ENCODE measurements at regions not wholly inside any gene's neighbourhood (a gene's known extent, or its start where the extent isn't known, plus 50 kb on each side); places are given as distances from the start of the nearest gene placed in this dataset.

DNA sequence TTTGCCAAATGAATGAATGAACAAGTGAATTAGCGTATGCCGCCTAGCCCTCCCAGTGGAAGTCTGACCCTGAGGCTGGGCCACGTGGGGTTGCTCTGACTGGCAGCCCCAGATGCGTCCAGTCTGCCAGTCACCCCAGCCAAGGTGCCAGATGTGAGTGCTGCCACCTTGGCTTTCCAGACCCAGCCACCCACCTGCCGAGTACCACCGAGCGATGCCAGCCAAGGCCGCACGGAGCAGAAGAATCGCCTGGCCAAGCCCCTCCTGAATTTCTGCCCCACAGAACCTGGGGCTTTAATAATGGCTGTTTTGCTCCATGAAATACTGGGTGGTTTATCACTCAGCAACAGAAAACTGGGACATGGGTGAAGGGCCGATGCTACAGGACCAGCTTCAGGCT, 59.3 kb downstream of the ADRA2C start:
- H3K4me3 ChIP-seq, result no peak overlapping the region
- 89 to 91% methylated on average over 11 of the region's 11 CpGs for WGBS, 2 donors
- intact Hi-C loops (cut with DNase I), result no loop called here
- no peak for DNase-seq
- TF ChIP-seq POLR2AphosphoS5 (IDR thresholded peaks at IDR 0.05) (no peak), EP300 (IDR thresholded peaks at IDR 0.05) (no peak), POLR2A (IDR thresholded peaks at IDR 0.05) (no peak)
- TF ChIP-seq, protein P1, sequence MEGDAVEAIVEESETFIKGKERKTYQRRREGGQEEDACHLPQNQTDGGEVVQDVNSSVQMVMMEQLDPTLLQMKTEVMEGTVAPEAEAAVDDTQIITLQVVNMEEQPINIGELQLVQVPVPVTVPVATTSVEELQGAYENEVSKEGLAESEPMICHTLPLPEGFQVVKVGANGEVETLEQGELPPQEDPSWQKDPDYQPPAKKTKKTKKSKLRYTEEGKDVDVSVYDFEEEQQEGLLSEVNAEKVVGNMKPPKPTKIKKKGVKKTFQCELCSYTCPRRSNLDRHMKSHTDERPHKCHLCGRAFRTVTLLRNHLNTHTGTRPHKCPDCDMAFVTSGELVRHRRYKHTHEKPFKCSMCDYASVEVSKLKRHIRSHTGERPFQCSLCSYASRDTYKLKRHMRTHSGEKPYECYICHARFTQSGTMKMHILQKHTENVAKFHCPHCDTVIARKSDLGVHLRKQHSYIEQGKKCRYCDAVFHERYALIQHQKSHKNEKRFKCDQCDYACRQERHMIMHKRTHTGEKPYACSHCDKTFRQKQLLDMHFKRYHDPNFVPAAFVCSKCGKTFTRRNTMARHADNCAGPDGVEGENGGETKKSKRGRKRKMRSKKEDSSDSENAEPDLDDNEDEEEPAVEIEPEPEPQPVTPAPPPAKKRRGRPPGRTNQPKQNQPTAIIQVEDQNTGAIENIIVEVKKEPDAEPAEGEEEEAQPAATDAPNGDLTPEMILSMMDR (IDR thresholded peaks at IDR 0.05), result no peak
- H3K9me3 ChIP-seq, result no peaks in the 10 kb centered on the region
- peaks cover 0 to 10% (median 10%) of the 10 kb centered on the region in 4 donors for H3K4me1 ChIP-seq
- H3K27ac ChIP-seq, result no peak overlapping the region
- no peaks in the 10 kb centered on the region for H3K36me3 ChIP-seq
- no peaks in the 10 kb centered on the region for H3K27me3 ChIP-seq

DNA sequence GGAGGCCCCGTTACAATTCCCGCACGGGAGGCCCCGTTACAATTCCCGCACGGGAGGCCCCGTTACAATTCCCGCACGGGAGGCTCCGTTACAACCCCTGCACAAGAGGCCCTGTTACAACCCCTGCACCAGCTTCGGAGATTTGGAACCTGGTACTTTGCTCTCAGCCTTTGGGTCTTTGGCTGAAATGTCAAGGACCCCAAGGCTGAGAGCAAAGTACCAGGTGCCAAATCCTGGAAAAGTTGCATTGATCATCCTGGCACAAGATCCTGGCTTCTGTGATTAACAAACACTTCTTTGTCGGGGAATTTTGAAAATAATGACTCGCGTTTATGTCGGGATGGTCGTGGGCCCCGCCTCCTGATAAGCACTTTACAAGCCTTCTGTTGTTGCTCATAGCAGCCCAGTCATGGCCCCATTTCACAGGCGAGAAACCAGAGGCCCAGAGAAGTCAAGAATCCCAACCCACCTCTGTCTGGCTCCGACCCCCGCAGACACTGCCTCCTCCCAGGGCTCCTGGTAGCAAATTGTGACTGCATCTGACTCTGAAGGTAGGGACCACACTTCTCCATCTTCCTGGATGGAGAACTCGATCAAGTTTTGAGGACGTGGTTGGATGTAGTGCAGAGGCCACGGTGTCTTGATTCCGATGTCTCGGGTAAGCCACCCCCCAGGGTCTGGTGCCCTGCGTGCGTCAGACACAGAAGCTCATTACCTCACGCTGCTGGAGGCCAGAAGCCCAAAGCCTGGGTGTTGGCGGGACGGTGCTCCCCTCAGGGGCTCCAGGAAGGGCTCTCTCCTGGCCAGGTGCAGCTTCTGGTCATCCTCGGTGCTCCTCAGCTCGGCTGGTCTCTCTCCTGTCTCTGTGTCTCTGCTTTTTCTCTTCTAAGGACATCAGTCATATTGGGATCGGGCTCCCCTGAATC, 60.3 kb downstream of the ADRA2C start:
- Histone ChIP-seq H3K4me1 (peaks cover 0 to 10% (median 10%) of the 10 kb centered on the region in 4 donors), H3K9me3 (no peaks in the 10 kb centered on the region), H3K4me3 (no peak overlapping the region), H3K36me3 (no peaks in the 10 kb centered on the region), H3K27ac (no peak overlapping the region), H3K27me3 (no peaks in the 10 kb centered on the region)
- 69 to 76% methylated on average over 33 of the region's 33 CpGs for WGBS, 2 donors
- no peak for DNase-seq
- intact Hi-C loops (cut with DNase I), result no loop called here
- TF ChIP-seq POLR2AphosphoS5 (IDR thresholded peaks at IDR 0.05), result no peak
- TF ChIP-seq, protein P1 (IDR thresholded peaks at IDR 0.05), result no peak

DNA sequence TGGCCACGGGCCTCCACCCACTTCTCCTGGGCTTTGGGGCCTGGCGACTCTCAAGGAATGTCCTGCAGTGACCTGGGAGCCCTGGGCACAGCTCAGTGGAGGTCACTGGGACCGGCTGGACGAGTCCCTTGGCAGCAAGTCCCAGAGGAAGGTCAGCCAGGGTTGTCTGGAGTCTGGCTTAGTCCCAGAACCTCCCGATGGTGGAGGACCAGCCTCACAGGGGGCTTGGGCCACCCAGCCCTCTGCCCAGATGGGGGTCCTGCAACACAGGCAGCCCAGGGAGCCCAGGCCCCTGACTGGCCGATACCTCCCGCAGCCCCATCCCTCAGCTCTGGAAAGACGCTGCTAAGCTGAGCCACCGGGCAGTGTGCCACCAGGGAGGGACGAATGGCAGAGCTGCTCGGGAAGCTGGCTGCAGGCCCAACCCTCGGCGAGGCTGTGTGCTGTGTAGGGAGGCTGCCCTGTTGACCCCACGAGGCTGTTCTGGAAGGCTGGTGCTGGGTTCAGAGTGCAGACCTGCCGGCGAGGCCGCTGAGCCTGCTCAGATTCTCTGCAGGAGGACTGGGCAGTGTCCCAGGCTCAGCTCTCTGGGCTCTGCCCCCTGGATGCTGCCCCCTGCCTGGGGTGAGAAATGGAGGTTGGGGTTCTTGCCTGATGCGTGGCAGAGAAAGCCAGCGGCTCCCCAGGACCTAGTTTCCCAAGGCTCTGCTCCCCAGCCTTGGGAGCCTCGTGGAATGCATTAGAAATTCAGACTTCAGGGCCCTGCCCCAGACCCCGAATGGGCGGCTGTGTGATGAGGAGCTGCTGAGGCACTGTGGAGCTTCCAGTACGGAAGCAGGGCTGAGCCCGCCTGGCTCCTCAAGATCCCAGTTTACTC, 61.7 kb downstream of the ADRA2C start:
- Histone ChIP-seq H3K27me3 (no peaks in the 10 kb centered on the region), H3K4me1 (peaks cover 0 to 10% (median 10%) of the 10 kb centered on the region in 4 donors), H3K9me3 (no peaks in the 10 kb centered on the region), H3K36me3 (no peaks in the 10 kb centered on the region), H3K27ac (no peak overlapping the region), H3K4me3 (no peak overlapping the region)
- intact Hi-C loops (cut with DNase I), result no loop called here
- 23 to 53% methylated on average over 24 of the region's 24 CpGs for WGBS, 2 donors
- no peak for TF ChIP-seq POLR2A (IDR thresholded peaks at IDR 0.05)
- no peak for TF ChIP-seq POLR2AphosphoS5 (IDR thresholded peaks at IDR 0.05)
- TF ChIP-seq, protein P1 (IDR thresholded peaks at IDR 0.05), result no peak
- no peak for TF ChIP-seq EP300 (IDR thresholded peaks at IDR 0.05)
- peak; percentile 84 for DNase-seq

GRCh38 chr4:3828546-3828945, 62.4 kb downstream of the ADRA2C start:
- no peak for DNase-seq
- intact Hi-C loops (cut with DNase I), result no loop called here
- Histone ChIP-seq H3K27me3 (peaks cover 0 to 4% (median 0%) of the 10 kb centered on the region in 3 donors), H3K27ac (no peak overlapping the region), H3K4me3 (no peak overlapping the region), H3K36me3 (no peaks in the 10 kb centered on the region), H3K4me1 (peaks cover 0 to 10% (median 10%) of the 10 kb centered on the region in 4 donors), H3K9me3 (no peaks in the 10 kb centered on the region)
- 89% methylated on average over 9 of the region's 9 CpGs for WGBS, 2 donors
- TF ChIP-seq, protein P1 (IDR thresholded peaks at IDR 0.05), result no peak
- TF ChIP-seq EP300 (IDR thresholded peaks at IDR 0.05) (no peak), POLR2AphosphoS5 (IDR thresholded peaks at IDR 0.05) (no peak), POLR2A (IDR thresholded peaks at IDR 0.05) (no peak)
